Ascending aorta (tissue), 2 donors: ENCODE measurements at regions not wholly inside any gene's neighbourhood (a gene's known extent, or its start where the extent isn't known, plus 50 kb on each side); places are given as distances from the start of the nearest gene placed in this dataset.
"Not testable (repeated sequence)": the region's sequence is repeated elsewhere in the genome, so short reads cannot be mapped to it uniquely, and the experiment has no call there.

Source experiments
- DNase-seq, 2 donors: peaks; one replicate each; pipeline ENCODE4 v3.0.0-alpha.2; 2019; ENCODE audit warnings: low spot score in 2 of 2
- H3K27ac ChIP-seq, 2 donors: fragments of 200-600 bp; sonication (generic); one replicate each; pipeline ENCODE4 v1.5.1; 2016 to 2017; ENCODE audit warnings: mild to moderate bottlenecking in 1 of 2
- H3K27me3 ChIP-seq: fragments of 200-600 bp; sonication (generic); one replicate; pipeline ENCODE4 v1.5.1; 2017
- H3K36me3 ChIP-seq, 2 donors: fragments of 200-600 bp; sonication (generic); one replicate each; pipeline ENCODE4 v1.5.1; 2016
- H3K4me1 ChIP-seq, 2 donors: fragments of 200-600 bp; sonication (generic); one replicate each; pipeline ENCODE4 v1.5.1; 2016 to 2017; ENCODE audit warnings: mild to moderate bottlenecking in 1 of 2
- H3K4me3 ChIP-seq, 2 donors: fragments of 200-600 bp; sonication (generic); one replicate each; pipeline ENCODE4 v1.5.1; 2016 to 2017; ENCODE audit warnings: mild to moderate bottlenecking in 1 of 2
- H3K9me3 ChIP-seq, 2 donors: fragments of 200-600 bp; sonication (generic); one replicate each; pipeline ENCODE4 v1.5.1; 2016
- CTCF ChIP-seq, 3 experiments: fragments of 200-600 bp in 2 of 3; fragments of 450-650 bp in 1 of 3; sonication (generic) in 2 of 3; IDR thresholded peaks; one replicate each; pipeline ENCODE4 v1.5.1; 2016 to 2019; ENCODE audit warnings: antibody characterized with exemption in 3 of 3, mild to moderate bottlenecking in 1 of 3, moderate library complexity in 1 of 3
- intact Hi-C: fragments of 100-400 bp; cut with DNase I; formaldehyde crosslinking; loops from one replicate; pipeline ENCODE4 v1.15.1; 2023

GRCh38 chr15:79501086-79501485 is 69.0 kb downstream of the MINAR1 start:
- Histone ChIP-seq H3K27me3 (no peaks in the 10 kb centered on the region), H3K36me3 (no peaks in the 10 kb centered on the region), H3K4me3 (no peak overlapping the region), H3K27ac (no peak overlapping the region), H3K9me3 (no peaks in the 10 kb centered on the region), H3K4me1 (no peaks in the 10 kb centered on the region)
- no peak for DNase-seq
- no peak for TF ChIP-seq CTCF (IDR thresholded peaks at IDR 0.05)
- intact Hi-C loops = no loop called here

GRCh38 chr15:79505956-79506355 is 73.8 kb downstream of the MINAR1 start:
- no peak for TF ChIP-seq CTCF (IDR thresholded peaks at IDR 0.05)
- intact Hi-C loops = no loop called here
- DNase-seq = no peak
- Histone ChIP-seq H3K9me3 (no peaks in the 10 kb centered on the region), H3K27me3 (no peaks in the 10 kb centered on the region), H3K36me3 (no peaks in the 10 kb centered on the region), H3K4me3 (no peak overlapping the region), H3K27ac (no peak overlapping the region), H3K4me1 (no peaks in the 10 kb centered on the region)

GRCh38 chr15:79512844-79513243 is 80.7 kb downstream of the MINAR1 start:
- H3K27me3 ChIP-seq, DNase-seq, H3K27ac ChIP-seq, H3K36me3 ChIP-seq, H3K4me3 ChIP-seq, H3K9me3 ChIP-seq, H3K4me1 ChIP-seq, intact Hi-C loops: not testable (repeated sequence)

GRCh38 chr15:79513417-79513816 is 81.3 kb downstream of the MINAR1 start:
- Histone ChIP-seq H3K36me3 (no peaks in the 10 kb centered on the region), H3K27ac (no peak overlapping the region), H3K9me3 (no peaks in the 10 kb centered on the region), H3K4me3 (no peak overlapping the region), H3K27me3 (no peaks in the 10 kb centered on the region), H3K4me1 (no peaks in the 10 kb centered on the region)
- DNase-seq = no peak
- intact Hi-C loops = no loop called here
- TF ChIP-seq CTCF (IDR thresholded peaks at IDR 0.05) = no peak

- no peak for DNase-seq
- intact Hi-C loops = no loop called here
These were observed 81.8 kb downstream of the MINAR1 start for GRCh38 chr15:79513940-79514339.

GRCh38 chr15:79515300-79516027 is 83.3 kb downstream of the MINAR1 start:
- Histone ChIP-seq H3K4me3 (no peak overlapping the region), H3K4me1 (no peaks in the 10 kb centered on the region), H3K36me3 (no peaks in the 10 kb centered on the region), H3K27ac (no peak overlapping the region), H3K9me3 (no peaks in the 10 kb centered on the region), H3K27me3 (no peaks in the 10 kb centered on the region)
- intact Hi-C loops = no loop called here
- no peak for DNase-seq
- no peak for TF ChIP-seq CTCF (IDR thresholded peaks at IDR 0.05)

More at GRCh38 chr15:79513940-79514339, 81.8 kb downstream of the MINAR1 start:
- H3K27me3 ChIP-seq = no peaks in the 10 kb centered on the region
- H3K36me3 ChIP-seq = no peaks in the 10 kb centered on the region
- no peak overlapping the region for H3K4me3 ChIP-seq
- H3K27ac ChIP-seq = no peak overlapping the region
- H3K4me1 ChIP-seq = no peaks in the 10 kb centered on the region
- no peaks in the 10 kb centered on the region for H3K9me3 ChIP-seq
- no peak for TF ChIP-seq CTCF (IDR thresholded peaks at IDR 0.05)
